ENCODE measurements at regions not wholly inside any gene's neighbourhood (a gene's known extent, or its start where the extent isn't known, plus 50 kb on each side); places are given as distances from the start of the nearest gene placed in this dataset.
"Not testable (repeated sequence)": the region's sequence is repeated elsewhere in the genome, so short reads cannot be mapped to it uniquely, and the experiment has no call there.

- Histone ChIP-seq H3K27me3 (ENCODE audit: control insufficient read depth, insufficient read depth, low read length) (no peaks in the 10 kb centered on the region), H3K36me3 (replicated peaks; ENCODE audit: control insufficient read depth, insufficient read depth, low read length) (no peaks in the 10 kb centered on the region), H3K4me3 (ENCODE audit: insufficient read depth, low read depth, low read length) (no peak overlapping the region)
- DNase-seq: no peak
Observed at GRCh38 chr1:61028136-61028535, 54.2 kb upstream of the NFIA start.

- not testable (repeated sequence) for H3K27me3 ChIP-seq (ENCODE audit: control insufficient read depth, insufficient read depth, low read length); H3K4me3 ChIP-seq (ENCODE audit: insufficient read depth, low read depth, low read length); DNase-seq; H3K36me3 ChIP-seq (replicated peaks; ENCODE audit: control insufficient read depth, insufficient read depth, low read length)
Observed at GRCh38 chr1:61018068-61018467, 64.3 kb upstream of the NFIA start.

GRCh38 chr1:61017651-61018050 lies 64.7 kb upstream of the NFIA start:
- DNase-seq: no peak
- Histone ChIP-seq H3K4me3 (ENCODE audit: insufficient read depth, low read depth, low read length) (no peak overlapping the region), H3K36me3 (replicated peaks; ENCODE audit: control insufficient read depth, insufficient read depth, low read length) (no peaks in the 10 kb centered on the region), H3K27me3 (ENCODE audit: control insufficient read depth, insufficient read depth, low read length) (no peaks in the 10 kb centered on the region)

- H3K27me3 ChIP-seq (ENCODE audit: control insufficient read depth, insufficient read depth, low read length): no peaks in the 10 kb centered on the region
- no peak for DNase-seq
- no peak overlapping the region for H3K4me3 ChIP-seq (ENCODE audit: insufficient read depth, low read depth, low read length)
- no peaks in the 10 kb centered on the region for H3K36me3 ChIP-seq (replicated peaks; ENCODE audit: control insufficient read depth, insufficient read depth, low read length)
Observed at GRCh38 chr1:61013946-61014667, 68.3 kb upstream of the NFIA start.

DNA sequence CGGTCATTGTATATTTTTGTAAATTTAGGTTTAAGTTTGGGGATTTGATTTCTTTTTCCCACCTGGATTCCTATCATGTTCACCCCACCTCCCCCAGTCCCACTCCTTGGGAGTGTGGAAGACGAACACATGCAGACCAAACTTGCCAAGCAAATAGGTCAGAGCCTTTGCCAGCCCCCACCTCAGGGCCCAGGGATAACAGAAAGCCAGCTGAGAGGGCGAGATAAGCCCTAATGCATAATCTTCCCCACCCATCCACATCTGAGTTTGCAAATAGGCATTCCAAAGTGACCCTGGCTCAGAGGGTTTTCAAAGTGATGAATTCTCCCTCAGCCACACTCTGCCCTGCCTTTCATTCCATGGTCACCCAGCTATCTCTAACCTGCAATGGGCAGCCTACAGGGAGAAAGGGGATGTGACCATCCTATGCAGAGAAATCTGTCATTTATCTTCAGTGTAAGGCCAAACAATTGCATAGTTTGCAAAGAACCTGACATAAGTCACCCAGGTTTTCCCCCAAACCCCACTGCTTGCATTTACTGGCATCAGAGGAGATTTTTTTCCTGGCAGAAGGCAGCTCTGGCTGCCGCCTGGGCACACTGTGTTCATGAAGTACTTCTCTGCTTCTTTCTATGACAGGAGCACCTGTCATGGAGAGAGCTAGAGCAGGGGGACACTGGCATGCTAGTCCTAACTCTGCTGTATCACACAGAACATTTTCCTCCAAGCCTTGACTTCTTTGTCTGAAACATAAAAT lies 69.0 kb upstream of the NFIA start:
- Histone ChIP-seq H3K27me3 (ENCODE audit: control insufficient read depth, insufficient read depth, low read length) (no peaks in the 10 kb centered on the region), H3K4me3 (ENCODE audit: insufficient read depth, low read depth, low read length) (no peak overlapping the region), H3K36me3 (replicated peaks; ENCODE audit: control insufficient read depth, insufficient read depth, low read length) (no peaks in the 10 kb centered on the region)
- DNase-seq: no peak

GRCh38 chr1:61012341-61012761 lies 70.0 kb upstream of the NFIA start:
- H3K36me3 ChIP-seq (replicated peaks; ENCODE audit: control insufficient read depth, insufficient read depth, low read length): no peaks in the 10 kb centered on the region
- no peaks in the 10 kb centered on the region for H3K27me3 ChIP-seq (ENCODE audit: control insufficient read depth, insufficient read depth, low read length)
- no peak overlapping the region for H3K4me3 ChIP-seq (ENCODE audit: insufficient read depth, low read depth, low read length)
- DNase-seq: no peak

DNA sequence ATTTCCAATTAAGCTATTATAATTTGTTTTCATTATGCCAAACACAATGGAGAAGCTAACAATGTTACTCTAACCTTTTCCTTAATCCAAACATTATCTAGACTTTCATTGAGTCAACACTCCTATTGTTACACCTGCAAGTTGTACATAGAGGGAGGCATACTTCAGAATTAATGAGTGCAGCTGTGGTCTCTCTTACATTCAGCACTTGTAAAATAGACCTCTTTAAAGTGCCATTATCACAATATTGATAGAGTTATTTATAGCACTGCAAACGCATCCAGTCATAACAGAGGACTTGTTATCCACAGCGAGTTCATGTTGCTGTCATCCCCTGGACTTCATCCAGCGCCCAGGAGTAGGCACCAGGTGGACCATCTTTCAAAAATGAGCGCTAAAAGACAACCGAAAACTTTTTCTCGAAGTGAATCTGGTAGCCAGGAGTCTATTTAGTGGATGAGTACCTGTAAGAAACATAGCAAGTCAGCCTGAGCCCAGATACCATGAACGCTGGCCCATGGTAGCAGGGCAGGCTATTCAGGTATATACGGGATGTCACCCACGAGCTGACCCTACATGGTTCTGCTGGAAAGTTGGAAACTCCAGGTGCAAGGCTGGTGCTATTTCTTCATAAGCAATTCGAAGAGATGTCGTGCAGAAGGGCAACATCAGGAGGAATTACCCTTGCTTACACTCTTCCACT lies 70.6 kb upstream of the NFIA start:
- Histone ChIP-seq H3K36me3 (replicated peaks; ENCODE audit: control insufficient read depth, insufficient read depth, low read length) (no peaks in the 10 kb centered on the region), H3K27me3 (ENCODE audit: control insufficient read depth, insufficient read depth, low read length) (no peaks in the 10 kb centered on the region), H3K4me3 (ENCODE audit: insufficient read depth, low read depth, low read length) (no peak overlapping the region)
- DNase-seq: no peak

DNA sequence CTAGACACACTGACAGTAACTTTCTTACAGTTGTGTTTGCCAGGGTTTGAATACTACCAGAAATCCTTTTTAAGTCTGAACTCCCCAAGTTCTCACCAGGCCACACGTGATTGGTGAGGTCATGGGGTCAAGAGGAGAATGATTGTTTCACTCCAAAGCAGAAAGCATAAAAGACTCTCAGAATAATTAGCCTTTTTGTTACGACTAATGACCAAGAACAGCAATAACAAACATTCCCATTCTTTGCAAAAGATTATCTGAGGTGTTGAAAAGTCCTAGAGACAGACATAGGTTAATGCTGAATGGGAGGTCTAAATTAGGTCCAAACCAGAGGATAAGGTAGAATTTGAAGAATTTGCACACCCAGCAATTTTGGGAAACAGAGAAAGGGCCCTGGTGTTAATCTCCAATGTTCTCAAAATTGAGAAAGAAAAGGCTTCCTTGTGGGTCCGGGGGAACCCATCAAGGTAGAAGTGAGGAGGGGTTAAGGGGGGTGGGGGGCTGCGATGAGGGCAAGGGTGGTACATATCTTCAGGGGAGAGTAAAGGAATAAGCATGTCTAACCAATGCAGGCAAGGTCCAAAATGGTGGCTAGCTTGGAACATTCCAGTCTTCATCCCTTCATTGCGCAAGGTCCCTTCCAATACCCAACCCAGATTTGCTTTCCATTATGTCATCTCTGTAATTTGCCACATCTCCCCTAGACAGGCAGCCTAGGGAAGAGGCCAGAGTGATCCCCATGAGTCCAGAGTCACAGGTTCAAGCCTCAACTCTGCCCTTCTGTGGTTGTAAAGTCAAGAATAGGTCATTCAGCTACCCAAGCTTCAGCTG lies 74.6 kb upstream of the NFIA start:
- Histone ChIP-seq H3K27me3 (ENCODE audit: control insufficient read depth, insufficient read depth, low read length) (0 out of 2 replicates have a peak, but pooled peaks cover 1% of the 10 kb centered on the region), H3K36me3 (replicated peaks; ENCODE audit: control insufficient read depth, insufficient read depth, low read length) (no peaks in the 10 kb centered on the region), H3K4me3 (ENCODE audit: insufficient read depth, low read depth, low read length) (no peak overlapping the region)
- no peak for DNase-seq

DNA sequence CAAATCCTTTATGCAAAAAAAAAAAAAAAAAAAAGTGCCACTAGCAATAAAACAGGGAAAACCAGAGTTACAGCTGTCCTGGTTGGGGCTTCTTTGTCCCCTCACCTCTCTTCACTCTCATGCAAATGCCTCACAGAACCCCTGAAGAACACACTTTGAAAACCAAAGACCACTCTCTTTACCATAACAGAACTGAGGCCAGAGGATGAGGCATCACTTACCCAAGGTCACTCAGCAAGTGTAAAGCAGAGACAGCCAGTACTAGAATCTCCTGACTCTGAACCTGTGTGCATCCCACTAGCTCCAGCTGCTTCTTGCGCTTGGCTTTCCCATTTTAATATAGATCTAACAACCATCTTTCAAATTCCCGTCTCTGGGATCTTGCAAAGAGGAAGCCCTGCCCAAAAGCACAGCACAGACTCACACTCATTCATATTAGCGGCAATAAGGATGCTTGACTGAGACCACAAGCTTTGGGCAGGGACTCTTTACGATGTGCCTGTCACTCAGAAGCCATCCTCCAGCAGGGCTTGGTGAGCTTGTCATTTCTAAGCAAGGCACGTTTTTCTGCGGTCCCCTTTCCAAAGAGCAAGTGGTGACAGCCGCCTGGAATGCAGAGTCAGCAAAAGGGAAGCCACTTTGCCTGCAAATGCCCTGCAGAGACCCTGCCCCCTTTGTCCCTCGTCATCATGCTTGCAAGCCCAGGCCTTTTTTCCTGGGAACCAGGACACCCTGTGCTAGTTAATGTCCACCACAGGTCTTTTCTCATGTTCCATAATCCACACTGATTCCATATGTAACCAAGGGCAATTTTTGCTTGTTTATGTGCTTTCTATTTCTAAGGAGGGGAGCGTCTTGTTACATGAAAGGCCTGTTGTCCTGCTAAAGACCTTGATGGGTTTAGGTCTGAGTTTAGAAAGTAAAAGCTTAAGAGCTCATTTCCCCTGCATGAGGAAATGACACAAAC lies 76.5 kb upstream of the NFIA start:
- H3K36me3 ChIP-seq (replicated peaks; ENCODE audit: control insufficient read depth, insufficient read depth, low read length): no peaks in the 10 kb centered on the region
- peak; percentile 43 for DNase-seq
- 0 out of 2 replicates have a peak, but pooled peaks cover 1% of the 10 kb centered on the region for H3K27me3 ChIP-seq (ENCODE audit: control insufficient read depth, insufficient read depth, low read length)
- H3K4me3 ChIP-seq (ENCODE audit: insufficient read depth, low read depth, low read length): no peak overlapping the region

- no peaks in the 10 kb centered on the region for H3K36me3 ChIP-seq (replicated peaks; ENCODE audit: control insufficient read depth, insufficient read depth, low read length)
Observed at GRCh38 chr1:61004262-61005003, 77.9 kb upstream of the NFIA start.

GRCh38 chr1:61000327-61000726 lies 82.0 kb upstream of the NFIA start:
- DNase-seq: no peak
- no peaks in the 10 kb centered on the region for H3K36me3 ChIP-seq (replicated peaks; ENCODE audit: control insufficient read depth, insufficient read depth, low read length)
- H3K4me3 ChIP-seq (ENCODE audit: insufficient read depth, low read depth, low read length): no peak overlapping the region
- H3K27me3 ChIP-seq (ENCODE audit: control insufficient read depth, insufficient read depth, low read length): 0 out of 2 replicates have a peak, but pooled peaks cover 1% of the 10 kb centered on the region

More at GRCh38 chr1:61004262-61005003, 77.9 kb upstream of the NFIA start:
- no peak for DNase-seq
- no peak overlapping the region for H3K4me3 ChIP-seq (ENCODE audit: insufficient read depth, low read depth, low read length)
- H3K27me3 ChIP-seq (ENCODE audit: control insufficient read depth, insufficient read depth, low read length): 0 out of 2 replicates have a peak, but pooled peaks cover 1% of the 10 kb centered on the region

DNA sequence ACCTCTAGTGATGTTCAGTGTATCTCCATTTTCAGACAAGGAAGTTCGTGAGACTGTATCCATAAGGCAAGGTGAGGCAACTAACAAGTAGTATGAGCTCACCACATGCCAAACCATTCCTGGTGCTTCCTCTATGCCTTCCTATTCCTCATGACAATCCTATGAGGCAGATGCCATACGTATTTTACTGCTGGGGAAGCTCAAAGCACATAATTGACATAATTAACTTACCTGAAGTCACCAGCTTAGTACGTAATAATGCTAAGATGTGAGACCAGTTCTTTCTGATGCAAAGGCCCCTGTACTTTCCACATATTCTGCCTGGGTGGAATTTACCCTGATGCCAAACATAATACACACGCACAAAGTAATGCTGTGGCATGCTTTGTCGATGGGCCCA lies 83.6 kb upstream of the NFIA start:
- no peaks in the 10 kb centered on the region for H3K36me3 ChIP-seq (replicated peaks; ENCODE audit: control insufficient read depth, insufficient read depth, low read length)
- H3K27me3 ChIP-seq (ENCODE audit: control insufficient read depth, insufficient read depth, low read length): no peaks in the 10 kb centered on the region
- no peak for DNase-seq

More for the DNA sequence above, 83.6 kb upstream of the NFIA start:
- H3K4me3 ChIP-seq (ENCODE audit: insufficient read depth, low read depth, low read length): no peak overlapping the region

Measured in H7 (cell line).